ENCODE measurements at regions not wholly inside any gene's neighbourhood (a gene's known extent, or its start where the extent isn't known, plus 50 kb on each side); places are given as distances from the start of the nearest gene placed in this dataset.

DNA sequence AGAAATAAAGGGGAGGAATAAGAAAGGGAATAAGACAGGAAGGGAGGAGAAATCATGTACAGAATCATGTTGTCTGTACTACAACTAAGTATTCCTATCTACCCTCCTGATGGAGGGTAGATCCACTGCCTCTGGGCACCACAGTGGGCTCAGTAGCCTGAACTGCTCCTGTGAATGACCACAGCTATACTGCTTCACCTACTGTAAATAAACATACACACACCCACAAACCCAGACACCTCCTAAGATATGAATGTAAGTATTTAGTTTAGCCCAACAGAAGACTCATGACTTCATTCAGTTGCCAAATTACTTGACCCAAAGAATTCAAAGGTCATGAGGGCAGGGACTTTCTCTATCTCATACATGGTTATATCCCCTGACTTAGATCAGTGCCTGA lies 177.3 kb upstream of the C11orf58 start:
- H3K27me3 ChIP-seq (ENCODE audit: insufficient read depth, low read depth, severe bottlenecking) = no peaks in the 10 kb centered on the region
- no peaks in the 10 kb centered on the region for H3K9me3 ChIP-seq (ENCODE audit: severe bottlenecking)
- no peak for DNase-seq
- no peaks in the 10 kb centered on the region for H3K36me3 ChIP-seq
- TF ChIP-seq, protein P1, sequence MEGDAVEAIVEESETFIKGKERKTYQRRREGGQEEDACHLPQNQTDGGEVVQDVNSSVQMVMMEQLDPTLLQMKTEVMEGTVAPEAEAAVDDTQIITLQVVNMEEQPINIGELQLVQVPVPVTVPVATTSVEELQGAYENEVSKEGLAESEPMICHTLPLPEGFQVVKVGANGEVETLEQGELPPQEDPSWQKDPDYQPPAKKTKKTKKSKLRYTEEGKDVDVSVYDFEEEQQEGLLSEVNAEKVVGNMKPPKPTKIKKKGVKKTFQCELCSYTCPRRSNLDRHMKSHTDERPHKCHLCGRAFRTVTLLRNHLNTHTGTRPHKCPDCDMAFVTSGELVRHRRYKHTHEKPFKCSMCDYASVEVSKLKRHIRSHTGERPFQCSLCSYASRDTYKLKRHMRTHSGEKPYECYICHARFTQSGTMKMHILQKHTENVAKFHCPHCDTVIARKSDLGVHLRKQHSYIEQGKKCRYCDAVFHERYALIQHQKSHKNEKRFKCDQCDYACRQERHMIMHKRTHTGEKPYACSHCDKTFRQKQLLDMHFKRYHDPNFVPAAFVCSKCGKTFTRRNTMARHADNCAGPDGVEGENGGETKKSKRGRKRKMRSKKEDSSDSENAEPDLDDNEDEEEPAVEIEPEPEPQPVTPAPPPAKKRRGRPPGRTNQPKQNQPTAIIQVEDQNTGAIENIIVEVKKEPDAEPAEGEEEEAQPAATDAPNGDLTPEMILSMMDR (IDR thresholded peaks at IDR 0.05; ENCODE audit: low read depth, low read length) = no peak
- no peak overlapping the region for H3K27ac ChIP-seq
- H3K4me3 ChIP-seq (ENCODE audit: low read depth, low read length) = no peak overlapping the region

DNA sequence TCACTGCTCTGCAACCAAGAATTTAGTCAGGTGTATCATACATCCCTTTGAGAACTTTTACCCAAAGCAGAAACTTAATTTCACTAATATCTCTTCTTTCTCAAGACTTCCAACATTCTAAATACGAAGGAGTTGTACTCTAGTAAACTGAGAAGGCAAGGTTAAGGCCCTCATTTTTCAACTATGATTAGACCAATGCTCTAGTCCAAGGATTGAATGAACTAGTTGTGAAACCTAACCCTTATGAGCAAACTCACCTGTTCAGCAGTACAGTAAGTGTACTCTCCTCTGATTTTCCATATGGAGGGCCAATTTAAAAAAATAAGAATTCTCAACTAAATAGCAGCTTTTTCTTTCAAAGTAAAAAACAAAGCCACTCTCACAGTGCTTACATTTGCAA lies 180.0 kb upstream of the C11orf58 start:
- H3K4me3 ChIP-seq (ENCODE audit: low read depth, low read length) = no peak overlapping the region
- no peaks in the 10 kb centered on the region for H3K36me3 ChIP-seq
- H3K27ac ChIP-seq = no peak overlapping the region
- TF ChIP-seq, protein P1 (IDR thresholded peaks at IDR 0.05; ENCODE audit: low read depth, low read length) = no peak
- DNase-seq = no peak
- H3K27me3 ChIP-seq (ENCODE audit: insufficient read depth, low read depth, severe bottlenecking) = no peaks in the 10 kb centered on the region
- no peaks in the 10 kb centered on the region for H3K9me3 ChIP-seq (ENCODE audit: severe bottlenecking)

GRCh38 chr11:16555956-16556355 lies 182.5 kb upstream of the C11orf58 start:
- TF ChIP-seq, protein P1 (IDR thresholded peaks at IDR 0.05; ENCODE audit: low read depth, low read length) = no peak

DNA sequence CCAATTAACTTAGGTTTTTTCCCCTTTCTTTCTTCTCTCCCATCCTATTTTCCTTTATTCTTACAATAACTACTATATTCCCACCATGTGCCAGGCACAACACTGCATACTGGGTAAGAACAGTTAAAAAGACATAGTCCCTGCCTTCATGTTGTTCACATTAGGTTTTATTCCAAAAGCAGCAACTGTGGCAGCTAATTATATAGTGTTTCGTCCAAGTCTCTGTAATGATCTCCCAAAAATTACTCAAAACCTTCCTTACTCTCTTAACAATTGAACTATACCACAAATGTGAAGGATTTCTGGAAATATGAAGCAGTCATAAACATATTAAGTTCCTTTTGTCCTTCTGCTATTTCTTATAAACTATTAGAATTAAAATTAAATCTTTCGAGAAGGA lies 184.1 kb upstream of the C11orf58 start:
- Histone ChIP-seq H3K27ac (no peak overlapping the region), H3K36me3 (no peaks in the 10 kb centered on the region), H3K27me3 (ENCODE audit: insufficient read depth, low read depth, severe bottlenecking) (no peaks in the 10 kb centered on the region), H3K4me3 (ENCODE audit: low read depth, low read length) (no peak overlapping the region), H3K9me3 (ENCODE audit: severe bottlenecking) (no peaks in the 10 kb centered on the region)
- no peak for DNase-seq
- TF ChIP-seq, protein P1 (IDR thresholded peaks at IDR 0.05; ENCODE audit: low read depth, low read length) = no peak

More at GRCh38 chr11:16555956-16556355, 182.5 kb upstream of the C11orf58 start:
- no peak overlapping the region for H3K4me3 ChIP-seq (ENCODE audit: low read depth, low read length)
- no peaks in the 10 kb centered on the region for H3K27me3 ChIP-seq (ENCODE audit: insufficient read depth, low read depth, severe bottlenecking)
- no peaks in the 10 kb centered on the region for H3K9me3 ChIP-seq (ENCODE audit: severe bottlenecking)
- H3K27ac ChIP-seq = no peak overlapping the region
- no peak for DNase-seq
- no peaks in the 10 kb centered on the region for H3K36me3 ChIP-seq

GRCh38 chr11:16547879-16548278 lies 190.6 kb upstream of the C11orf58 start:
- no peaks in the 10 kb centered on the region for H3K36me3 ChIP-seq

DNA sequence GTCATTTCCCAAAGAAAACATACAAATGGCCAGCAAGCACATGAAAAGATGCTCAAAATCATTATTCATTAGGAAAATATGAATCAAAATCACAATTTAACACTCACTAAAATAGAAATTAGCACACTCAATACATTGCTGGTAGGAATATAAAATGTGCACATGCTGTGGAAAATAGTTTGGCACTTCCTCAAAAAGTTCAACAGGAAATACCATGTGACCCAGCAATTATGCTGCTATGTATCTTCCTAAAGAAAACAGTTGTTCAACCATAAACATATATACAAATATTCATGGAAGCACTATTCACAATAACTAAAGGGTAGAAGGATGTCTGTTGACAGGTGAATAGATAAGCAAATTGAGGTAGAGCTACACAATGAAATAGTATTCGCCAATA lies 187.3 kb upstream of the SOX6 start:
- no peak for DNase-seq
- TF ChIP-seq, protein P1 (IDR thresholded peaks at IDR 0.05; ENCODE audit: low read depth, low read length) = no peak
- H3K27ac ChIP-seq = no peak overlapping the region

More at GRCh38 chr11:16547879-16548278, 190.6 kb upstream of the C11orf58 start:
- no peaks in the 10 kb centered on the region for H3K9me3 ChIP-seq (ENCODE audit: severe bottlenecking)
- H3K27me3 ChIP-seq (ENCODE audit: insufficient read depth, low read depth, severe bottlenecking) = no peaks in the 10 kb centered on the region
- H3K4me3 ChIP-seq (ENCODE audit: low read depth, low read length) = no peak overlapping the region
- TF ChIP-seq, protein P1 (IDR thresholded peaks at IDR 0.05; ENCODE audit: low read depth, low read length) = no peak
- DNase-seq = no peak
- no peak overlapping the region for H3K27ac ChIP-seq

More for the DNA sequence above, 187.3 kb upstream of the SOX6 start:
- H3K9me3 ChIP-seq (ENCODE audit: severe bottlenecking) = no peaks in the 10 kb centered on the region
- no peak overlapping the region for H3K4me3 ChIP-seq (ENCODE audit: low read depth, low read length)
- H3K36me3 ChIP-seq = no peaks in the 10 kb centered on the region
- no peaks in the 10 kb centered on the region for H3K27me3 ChIP-seq (ENCODE audit: insufficient read depth, low read depth, severe bottlenecking)
